Superior temporal gyrus (tissue), 1 donor: ENCODE measurements at regions not wholly inside any gene's neighbourhood (a gene's known extent, or its start where the extent isn't known, plus 50 kb on each side); places are given as distances from the start of the nearest gene placed in this dataset.
"Not testable (repeated sequence)": the region's sequence is repeated elsewhere in the genome, so short reads cannot be mapped to it uniquely, and the experiment has no call there.

Experiments
- DNase-seq: peaks from one replicate; pipeline ENCODE4 v3.0.0-alpha.2; 2016; ENCODE audit errors: extremely low spot score

GRCh38 chr13:78868991-78869390 lies 210.0 kb upstream of the OBI1 start:
- no peak for DNase-seq

GRCh38 chr13:78867655-78868054 lies 208.7 kb upstream of the OBI1 start:
- DNase-seq, result no peak

GRCh38 chr13:78866076-78866475 lies 207.1 kb upstream of the OBI1 start:
- DNase-seq, result not testable (repeated sequence)

- no peak for DNase-seq
These were observed 203.5 kb upstream of the OBI1 start for GRCh38 chr13:78862446-78862845.

GRCh38 chr13:78852709-78853108 lies 193.8 kb upstream of the OBI1 start:
- no peak for DNase-seq

DNA sequence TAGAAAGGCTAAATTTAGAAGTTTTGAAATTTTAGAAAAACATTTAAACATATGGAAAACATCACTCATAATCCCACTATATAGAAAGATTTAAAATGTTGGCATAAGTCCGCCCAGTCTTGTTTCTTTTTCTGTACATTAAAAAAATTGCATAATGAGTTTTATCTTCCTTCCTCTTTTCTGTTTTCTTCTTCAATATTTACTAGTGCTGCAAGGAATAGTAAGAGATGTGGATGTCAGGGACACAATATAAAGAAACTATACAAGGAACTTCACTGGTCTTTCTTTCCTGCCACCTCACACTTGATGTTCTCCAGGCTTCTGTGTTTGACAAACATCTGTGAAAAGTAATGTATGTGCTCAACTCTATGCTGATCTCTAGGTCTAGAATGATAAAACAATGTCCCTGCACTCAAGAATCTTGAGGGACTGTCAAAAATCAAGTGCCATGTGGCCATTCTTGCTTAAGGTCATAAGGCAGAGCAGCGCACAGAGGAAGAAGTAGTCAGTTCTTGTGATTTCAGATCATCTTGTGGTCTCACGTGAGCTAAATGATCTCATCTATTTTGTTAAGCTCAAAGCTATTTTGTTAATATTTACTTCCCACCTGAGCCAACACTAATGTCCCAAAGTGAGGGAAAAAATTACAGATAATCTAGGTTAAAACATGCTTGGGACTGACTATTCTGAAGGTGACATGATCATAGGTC lies 186.9 kb upstream of the OBI1 start:
- no peak for DNase-seq

DNA sequence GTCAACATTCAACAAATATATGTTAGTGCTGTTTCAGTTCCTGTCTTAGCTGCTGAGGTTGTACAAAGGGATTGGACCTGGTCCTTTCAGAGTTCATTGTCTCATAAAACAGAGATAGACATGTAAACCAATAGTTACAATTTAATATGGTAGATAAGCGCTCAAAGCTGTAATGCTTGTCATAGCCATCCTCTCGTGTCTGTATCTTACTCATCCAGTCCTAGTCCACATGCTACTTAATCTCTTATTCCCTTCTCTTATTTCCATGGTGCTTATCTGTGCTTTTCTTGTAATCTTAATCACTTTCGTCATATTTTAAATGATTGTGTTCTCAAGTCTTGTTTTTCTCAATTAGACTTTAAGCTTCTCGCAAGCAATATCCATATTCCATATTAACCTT lies 185.2 kb upstream of the OBI1 start:
- no peak for DNase-seq

- no peak for DNase-seq
These were observed 182.5 kb upstream of the OBI1 start for GRCh38 chr13:78841358-78841963.

GRCh38 chr13:78836238-78836784 lies 177.4 kb upstream of the OBI1 start:
- no peak for DNase-seq

- no peak for DNase-seq
These were observed 173.5 kb upstream of the OBI1 start for GRCh38 chr13:78832461-78832860.

GRCh38 chr13:78830508-78830907 lies 171.6 kb upstream of the OBI1 start:
- DNase-seq, result no peak

GRCh38 chr13:78829821-78830220 lies 170.9 kb upstream of the OBI1 start:
- no peak for DNase-seq

- no peak for DNase-seq
These were observed 168.5 kb upstream of the OBI1 start for GRCh38 chr13:78827471-78827870.

- DNase-seq, result no peak
These were observed 168.0 kb upstream of the OBI1 start for GRCh38 chr13:78826936-78827335.

DNA sequence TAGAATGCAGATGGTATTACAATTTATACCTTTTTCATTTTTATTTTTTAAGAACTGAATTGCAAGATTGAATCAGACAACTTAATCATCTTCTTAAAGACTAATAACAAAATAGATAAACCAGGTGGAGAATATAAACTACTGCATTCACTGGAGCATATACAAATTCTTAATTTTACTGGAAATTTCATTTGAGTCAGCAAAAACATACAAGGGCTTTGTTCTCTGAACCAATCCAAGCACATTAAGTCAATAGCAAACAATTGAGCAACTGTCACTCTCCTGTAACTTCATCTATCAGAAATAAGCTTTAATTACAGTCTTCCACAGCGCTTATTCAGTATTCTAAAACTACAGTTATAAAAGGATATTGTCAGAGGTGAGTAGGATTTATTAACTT lies 167.4 kb upstream of the OBI1 start:
- no peak for DNase-seq

DNA sequence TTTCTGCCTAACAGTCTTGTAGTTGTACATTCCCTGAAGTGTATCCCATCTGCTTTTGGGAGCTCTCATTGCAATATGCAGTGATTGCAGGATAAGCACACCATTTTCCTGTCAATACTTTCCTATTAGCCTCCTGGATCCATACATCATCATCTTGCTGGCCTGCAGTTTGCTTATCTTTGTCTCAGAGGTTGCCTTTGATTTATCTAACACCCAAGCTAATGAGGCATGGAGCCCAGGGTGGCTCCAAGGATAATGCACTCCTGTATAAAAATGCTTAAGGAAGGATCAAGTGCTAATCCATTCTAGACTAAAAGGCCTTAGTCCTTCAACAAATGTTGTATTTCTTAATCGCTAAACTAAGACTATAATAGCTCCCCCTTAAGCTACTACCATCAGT lies 161.6 kb upstream of the OBI1 start:
- DNase-seq, result no peak

GRCh38 chr13:78816592-78816991 lies 157.6 kb upstream of the OBI1 start:
- DNase-seq, result no peak

- no peak for DNase-seq
These were observed 157.2 kb upstream of the OBI1 start for GRCh38 chr13:78816154-78816553.

DNA sequence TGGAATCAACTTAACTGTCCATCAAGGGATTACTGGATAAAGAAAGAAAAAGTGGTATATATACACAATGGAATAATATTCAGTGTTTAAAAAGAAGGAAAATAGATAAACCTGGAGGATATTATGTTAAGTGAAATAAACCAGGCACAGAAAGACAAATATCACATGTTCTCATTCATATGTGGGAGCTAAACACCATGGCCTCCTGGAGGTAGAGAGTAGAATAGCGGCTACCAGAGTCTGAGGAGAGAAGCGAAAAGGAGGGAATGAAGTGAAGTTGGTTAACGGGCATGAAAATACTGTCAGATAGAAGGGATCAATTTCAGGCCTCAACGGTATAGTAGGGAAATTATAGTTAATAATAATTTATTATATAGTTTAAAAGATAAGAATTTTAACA lies 147.5 kb upstream of the OBI1 start:
- no peak for DNase-seq

GRCh38 chr13:78802912-78803311 lies 144.0 kb upstream of the OBI1 start:
- DNase-seq, result no peak

DNA sequence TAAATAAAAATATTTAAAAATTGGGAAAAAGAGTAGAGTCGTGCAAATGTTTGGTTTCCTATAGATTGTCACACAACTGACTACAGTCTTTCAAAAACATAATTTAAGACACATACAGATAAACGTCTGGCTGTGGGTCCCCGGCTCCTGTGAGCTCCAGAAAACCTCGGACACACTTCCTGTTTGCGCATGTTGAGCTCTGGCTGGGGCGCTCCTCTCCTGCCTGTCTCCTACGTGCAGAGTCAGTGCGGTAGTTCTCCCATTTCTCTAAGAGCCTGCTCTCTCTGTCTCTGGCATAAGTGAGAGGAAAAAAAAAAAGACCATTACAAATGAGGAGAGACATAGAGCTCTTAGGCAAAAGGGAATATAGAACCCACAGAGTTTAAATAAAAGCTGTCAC lies 128.2 kb upstream of the OBI1 start:
- DNase-seq, result no peak

DNA sequence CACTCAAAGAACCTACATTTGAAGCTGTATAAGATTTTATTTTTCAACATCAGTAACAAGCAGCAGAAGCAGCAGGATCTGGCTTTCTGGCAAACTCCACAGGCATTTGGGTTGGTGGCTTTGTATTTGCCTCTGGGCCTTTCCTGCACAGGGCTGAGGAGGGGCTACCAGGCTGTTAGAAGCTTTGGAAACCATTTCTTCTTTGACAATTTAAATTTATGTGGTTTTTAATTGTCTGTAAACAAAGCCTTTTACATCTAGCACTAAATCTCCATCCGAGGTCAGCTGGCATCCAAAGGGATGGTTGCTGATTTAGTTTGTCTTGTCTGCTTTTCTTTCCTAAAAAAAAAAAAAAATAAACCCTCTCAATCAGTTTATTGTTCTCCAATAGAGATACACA lies 127.5 kb upstream of the OBI1 start:
- DNase-seq, result no peak

GRCh38 chr13:78785764-78786163 lies 126.8 kb upstream of the OBI1 start:
- no peak for DNase-seq
